ENCODE measurements at regions not wholly inside any gene's neighbourhood (a gene's known extent, or its start where the extent isn't known, plus 50 kb on each side); places are given as distances from the start of the nearest gene placed in this dataset.
"Not testable (repeated sequence)": the region's sequence is repeated elsewhere in the genome, so short reads cannot be mapped to it uniquely, and the experiment has no call there.

GRCh38 chr13:90880790-90881189 is 466.7 kb upstream of the MIR17HG start:
- no peak for DNase-seq

GRCh38 chr13:90882551-90882950 is 464.9 kb upstream of the MIR17HG start:
- no peak for DNase-seq

- DNase-seq, result no peak
Observed at GRCh38 chr13:90883592-90883991, 463.9 kb upstream of the MIR17HG start.

GRCh38 chr13:90884066-90884465 is 463.4 kb upstream of the MIR17HG start:
- DNase-seq, result no peak

GRCh38 chr13:90889906-90890834 is 457.3 kb upstream of the MIR17HG start:
- DNase-seq, result no peak

- no peak for DNase-seq
Observed at GRCh38 chr13:90891329-90891728, 456.2 kb upstream of the MIR17HG start.

- not testable (repeated sequence) for DNase-seq
Observed at GRCh38 chr13:90893199-90893598, 454.3 kb upstream of the MIR17HG start.

- no peak for DNase-seq
Observed at GRCh38 chr13:90896002-90896401, 451.5 kb upstream of the MIR17HG start.

GRCh38 chr13:90898811-90899210 is 448.7 kb upstream of the MIR17HG start:
- no peak for DNase-seq

GRCh38 chr13:90899416-90899815 is 448.1 kb upstream of the MIR17HG start:
- DNase-seq, result no peak

GRCh38 chr13:90902255-90902654 is 445.2 kb upstream of the MIR17HG start:
- DNase-seq, result no peak

- DNase-seq, result no peak
Observed at GRCh38 chr13:90906554-90906953, 440.9 kb upstream of the MIR17HG start.

- DNase-seq, result no peak
Observed at GRCh38 chr13:90908792-90909191, 438.7 kb upstream of the MIR17HG start.

GRCh38 chr13:90910018-90910639 is 437.4 kb upstream of the MIR17HG start:
- DNase-seq, result no peak

- DNase-seq, result no peak
Observed at GRCh38 chr13:90912247-90912646, 435.2 kb upstream of the MIR17HG start.

GRCh38 chr13:90918536-90918935 is 429.0 kb upstream of the MIR17HG start:
- no peak for DNase-seq

GRCh38 chr13:90919153-90919552 is 428.3 kb upstream of the MIR17HG start:
- DNase-seq, result no peak

GRCh38 chr13:90926459-90926858 is 421.0 kb upstream of the MIR17HG start:
- no peak for DNase-seq

GRCh38 chr13:90928109-90928508 is 419.4 kb upstream of the MIR17HG start:
- DNase-seq, result no peak

GRCh38 chr13:90933097-90933826 is 414.2 kb upstream of the MIR17HG start:
- DNase-seq, result no peak

GRCh38 chr13:90934741-90935140 is 412.7 kb upstream of the MIR17HG start:
- DNase-seq, result no peak

- no peak for DNase-seq
Observed at GRCh38 chr13:90938848-90939247, 408.6 kb upstream of the MIR17HG start.

GRCh38 chr13:90943946-90944345 is 403.5 kb upstream of the MIR17HG start:
- no peak for DNase-seq

GRCh38 chr13:90945146-90945545 is 402.3 kb upstream of the MIR17HG start:
- DNase-seq, result not testable (repeated sequence)
